ENCODE measurements at regions not wholly inside any gene's neighbourhood (a gene's known extent, or its start where the extent isn't known, plus 50 kb on each side); places are given as distances from the start of the nearest gene placed in this dataset.

DNA sequence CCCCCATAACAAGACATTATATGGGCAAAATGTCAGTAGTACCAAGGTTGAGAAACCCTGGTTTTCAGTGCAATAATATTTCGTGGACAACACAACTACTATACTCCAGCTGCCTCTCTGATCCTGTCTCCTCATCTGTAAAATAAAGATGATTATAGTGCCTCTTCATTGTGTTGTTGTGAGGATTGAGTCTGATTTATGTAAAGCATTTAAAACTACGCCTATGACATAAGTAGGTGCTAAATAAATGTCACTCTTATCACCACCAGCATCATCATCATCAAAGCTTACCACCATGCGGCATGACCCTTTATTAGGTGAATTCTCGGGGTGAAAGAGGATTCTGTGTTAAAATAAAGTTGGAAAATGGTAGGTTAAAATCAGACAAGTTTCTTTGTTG is 67.8 kb upstream of the IFNE start:
- TF ChIP-seq, protein P1, sequence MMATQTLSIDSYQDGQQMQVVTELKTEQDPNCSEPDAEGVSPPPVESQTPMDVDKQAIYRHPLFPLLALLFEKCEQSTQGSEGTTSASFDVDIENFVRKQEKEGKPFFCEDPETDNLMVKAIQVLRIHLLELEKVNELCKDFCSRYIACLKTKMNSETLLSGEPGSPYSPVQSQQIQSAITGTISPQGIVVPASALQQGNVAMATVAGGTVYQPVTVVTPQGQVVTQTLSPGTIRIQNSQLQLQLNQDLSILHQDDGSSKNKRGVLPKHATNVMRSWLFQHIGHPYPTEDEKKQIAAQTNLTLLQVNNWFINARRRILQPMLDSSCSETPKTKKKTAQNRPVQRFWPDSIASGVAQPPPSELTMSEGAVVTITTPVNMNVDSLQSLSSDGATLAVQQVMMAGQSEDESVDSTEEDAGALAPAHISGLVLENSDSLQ (IDR thresholded peaks at IDR 0.05): no peak
- TF ChIP-seq LEF1 (IDR thresholded peaks at IDR 0.05; ENCODE audit: borderline replicate concordance): no peak
- TF ChIP-seq BHLHE40 (IDR thresholded peaks at IDR 0.05; ENCODE audit: borderline replicate concordance): no peak
- no peak for TF ChIP-seq NFRKB (IDR thresholded peaks at IDR 0.05)

All from HEK293T (cell line).